Fibroblast of lung (primary cell): ENCODE measurements at regions not wholly inside any gene's neighbourhood (a gene's known extent, or its start where the extent isn't known, plus 50 kb on each side); places are given as distances from the start of the nearest gene placed in this dataset.

ENCODE experiments used
- DNase-seq, 2 donors: peaks; one replicate each; pipeline versions ENCODE4 v3.0.0 to v3.0.0-alpha.2; 2010; ENCODE audit warnings: low read depth in 2 of 2
- H2AFZ ChIP-seq: 2 replicates; pipeline ENCODE4 v1.5.1; 2012; ENCODE audit warnings: low read length, control low read depth, inconsistent platforms
- H3K27ac ChIP-seq: 2 replicates; pipeline ENCODE4 v1.5.1; 2011; ENCODE audit warnings: low read length, control low read depth; ENCODE audit not compliant: insufficient read depth
- H3K27me3 ChIP-seq: 2 replicates; pipeline ENCODE4 v1.5.1; 2011; ENCODE audit warnings: mild to moderate bottlenecking, low read length; ENCODE audit not compliant: control insufficient read depth, insufficient read depth
- H3K36me3 ChIP-seq: 2 replicates; pipeline ENCODE4 v1.5.1; 2011; ENCODE audit warnings: low read length; ENCODE audit not compliant: control insufficient read depth, insufficient read depth
- H3K4me1 ChIP-seq: 2 replicates; pipeline ENCODE4 v1.5.1; 2011; ENCODE audit warnings: low read length; ENCODE audit not compliant: control insufficient read depth, insufficient read depth; ENCODE audit errors: extremely low read depth
- H3K4me2 ChIP-seq: 2 replicates; pipeline ENCODE4 v1.5.1; 2011; ENCODE audit warnings: low read length, control low read depth; ENCODE audit not compliant: insufficient read depth; ENCODE audit errors: extremely low read depth
- H3K4me3 ChIP-seq, 4 experiments: fragments of 200-600 bp in 1 of 4; sonication (generic) in 1 of 4; replicated peaks in 1 of 4; 2 replicates each; pipeline ENCODE4 v1.5.1; 2011 to 2016; ENCODE audit warnings: low read length in 4 of 4, low read depth in 3 of 4, mild to moderate bottlenecking in 3 of 4, control low read depth in 2 of 4, inconsistent platforms in 1 of 4, mixed read lengths in 1 of 4; ENCODE audit not compliant: insufficient read depth in 1 of 4; ENCODE audit errors: control extremely low read depth in 1 of 4
- H3K79me2 ChIP-seq: 2 replicates; pipeline ENCODE4 v1.5.1; 2012; ENCODE audit warnings: mild to moderate bottlenecking, low read length, inconsistent platforms; ENCODE audit not compliant: control insufficient read depth, insufficient read depth
- H3K9ac ChIP-seq: 2 replicates; pipeline ENCODE4 v1.5.1; 2011; ENCODE audit warnings: mild to moderate bottlenecking, low read length, control low read depth; ENCODE audit not compliant: insufficient read depth
- H3K9me3 ChIP-seq: 2 replicates; pipeline ENCODE4 v1.5.1; 2012; ENCODE audit warnings: low read depth, low read length; ENCODE audit not compliant: control insufficient read depth, insufficient read depth
- H4K20me1 ChIP-seq: 2 replicates; pipeline ENCODE4 v1.5.1; 2011; ENCODE audit warnings: low read length; ENCODE audit not compliant: control insufficient read depth, insufficient read depth; ENCODE audit errors: extremely low read depth
- CTCF ChIP-seq, 2 donors: IDR thresholded peaks in 1 of 2; conservative IDR thresholded peaks in 1 of 2; 1 replicate in 1 of 2; 2 replicates in 1 of 2; pipeline ENCODE4 v1.5.1; 2011 to 2012; ENCODE audit warnings: low read length in 2 of 2, control low read depth in 1 of 2, inconsistent platforms in 1 of 2, low read depth in 1 of 2, mild to moderate bottlenecking in 1 of 2
- EZH2 ChIP-seq: IDR thresholded peaks from 2 replicates; pipeline ENCODE4 v1.5.1; 2012; ENCODE audit warnings: low read length, control low read depth, mild to moderate bottlenecking; ENCODE audit errors: missing control alignments

GRCh38 chr16:85560932-85561247 lies 52.2 kb upstream of the GSE1 start:
- Histone ChIP-seq H3K9ac (no peak overlapping the region), H3K4me1 (peaks cover 8% of the 10 kb centered on the region), H3K9me3 (no peaks in the 10 kb centered on the region), H3K27me3 (no peaks in the 10 kb centered on the region), H3K36me3 (no peaks in the 10 kb centered on the region), H3K27ac (no peak overlapping the region), H3K4me3 (no peak overlapping the region), H4K20me1 (no peaks in the 10 kb centered on the region), H2AFZ (no peak overlapping the region), H3K4me2 (no peak overlapping the region), H3K79me2 (peaks cover 55% of the 10 kb centered on the region)
- no peak for TF ChIP-seq CTCF (conservative IDR thresholded peaks at IDR 0.05 in 1 of 2, IDR thresholded peaks at IDR 0.05 in 1 of 2; ENCODE audit: low read depth in 1 of 2, low read length in 2 of 2)
- no peak for TF ChIP-seq EZH2
- no peak for DNase-seq

GRCh38 chr16:85561248-85562092 lies 51.7 kb upstream of the GSE1 start:
- Histone ChIP-seq H3K4me3 (no peak overlapping the region), H3K9me3 (no peaks in the 10 kb centered on the region), H3K27me3 (no peaks in the 10 kb centered on the region), H2AFZ (no peak overlapping the region), H3K4me1 (peaks cover 8% of the 10 kb centered on the region), H3K9ac (no peak overlapping the region), H3K27ac (no peak overlapping the region), H3K4me2 (no peak overlapping the region), H3K36me3 (no peaks in the 10 kb centered on the region), H3K79me2 (peaks cover 54% of the 10 kb centered on the region), H4K20me1 (no peaks in the 10 kb centered on the region)
- no peak for TF ChIP-seq CTCF (conservative IDR thresholded peaks at IDR 0.05 in 1 of 2, IDR thresholded peaks at IDR 0.05 in 1 of 2; ENCODE audit: low read depth in 1 of 2, low read length in 2 of 2)
- DNase-seq, result no peak

- no peaks in the 10 kb centered on the region for H4K20me1 ChIP-seq
- no peaks in the 10 kb centered on the region for H3K27me3 ChIP-seq
- H3K79me2 ChIP-seq, result peaks cover 54% of the 10 kb centered on the region
- TF ChIP-seq EZH2 (no peak), CTCF (conservative IDR thresholded peaks at IDR 0.05 in 1 of 2, IDR thresholded peaks at IDR 0.05 in 1 of 2; ENCODE audit: low read depth in 1 of 2, low read length in 2 of 2) (no peak)
- H3K36me3 ChIP-seq, result no peaks in the 10 kb centered on the region
- no peak overlapping the region for H3K4me2 ChIP-seq
- H3K9ac ChIP-seq, result no peak overlapping the region
- no peaks in the 10 kb centered on the region for H3K9me3 ChIP-seq
- peaks cover 8% of the 10 kb centered on the region for H3K4me1 ChIP-seq
- no peak overlapping the region for H3K27ac ChIP-seq
- no peak for DNase-seq
- H2AFZ ChIP-seq, result no peak overlapping the region
- H3K4me3 ChIP-seq, result no peak overlapping the region
Measured at GRCh38 chr16:85562093-85562786, 50.9 kb upstream of the GSE1 start.
